ENCODE measurements at regions not wholly inside any gene's neighbourhood (a gene's known extent, or its start where the extent isn't known, plus 50 kb on each side); places are given as distances from the start of the nearest gene placed in this dataset.

DNA sequence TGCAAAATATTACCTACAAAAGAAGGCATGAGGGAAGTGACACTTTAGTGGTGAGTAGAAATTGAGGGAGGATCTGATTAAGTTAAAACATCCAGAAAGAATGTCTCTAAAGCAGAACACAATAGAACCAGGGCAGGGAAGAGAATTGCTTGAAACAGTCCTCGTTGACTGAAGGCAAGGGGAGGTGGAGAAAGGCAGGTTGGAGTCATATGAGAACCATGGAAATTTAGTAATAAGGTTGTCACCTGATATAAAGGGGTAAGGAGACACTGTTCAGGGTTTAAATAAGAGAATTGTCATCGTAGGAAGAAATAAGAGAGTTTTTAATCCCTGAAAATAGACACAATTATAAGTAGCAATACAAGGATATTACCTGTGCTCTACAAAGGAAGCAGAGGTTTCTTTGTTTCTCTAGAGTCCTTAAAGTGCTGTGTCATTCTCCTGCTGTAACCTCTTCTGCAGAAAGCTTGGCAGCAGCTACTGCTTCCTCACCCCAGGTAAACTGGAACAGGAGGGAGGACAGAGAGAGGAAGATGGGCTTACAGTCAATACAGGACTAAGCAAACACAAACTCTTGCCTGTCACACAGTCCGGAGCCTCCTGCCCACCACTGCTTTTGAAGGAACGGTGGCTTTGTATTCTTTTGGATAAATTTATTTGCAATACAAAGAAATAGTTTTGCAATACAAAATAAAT, 258.4 kb downstream of the PPARGC1A start:
- no peak overlapping the region for H3K4me3 ChIP-seq (ENCODE audit: control extremely low read depth in 1 of 5, extremely low read depth in 1 of 5, insufficient read depth in 1 of 5, low read depth in 2 of 5, low read length in 4 of 5)
- CTCF ChIA-PET = no interaction called here
- no peaks in the 10 kb centered on the region for H3K27me3 ChIP-seq (replicated peaks in 1 of 4; ENCODE audit: control extremely low read depth in 1 of 4, control insufficient read depth in 3 of 4, insufficient read depth in 4 of 4, low read length in 3 of 4)
- no peak for DNase-seq
- no peak for ATAC-seq (ENCODE audit: low read depth)
- no peaks in the 10 kb centered on the region for H3K9me3 Mint-ChIP-seq (ENCODE audit: insufficient read depth)
- no peak overlapping the region for H3K27ac ChIP-seq (ENCODE audit: low read length in 2 of 2)
- intact Hi-C loops (cut with micrococcal nuclease) = no loop called here
- H3K27me3 Mint-ChIP-seq = no peaks in the 10 kb centered on the region
- H3K4me3 Mint-ChIP-seq = no peak overlapping the region
- H3K9ac ChIP-seq (ENCODE audit: low read length) = no peak overlapping the region
- H3K4me1 Mint-ChIP-seq = no peaks in the 10 kb centered on the region
- TF ChIP-seq EZH2 (IDR thresholded peaks at IDR 0.05; ENCODE audit: borderline replicate concordance, insufficient read depth, low read depth, low read length, poor library complexity, severe bottlenecking) = no peak
- TF ChIP-seq, protein P1, sequence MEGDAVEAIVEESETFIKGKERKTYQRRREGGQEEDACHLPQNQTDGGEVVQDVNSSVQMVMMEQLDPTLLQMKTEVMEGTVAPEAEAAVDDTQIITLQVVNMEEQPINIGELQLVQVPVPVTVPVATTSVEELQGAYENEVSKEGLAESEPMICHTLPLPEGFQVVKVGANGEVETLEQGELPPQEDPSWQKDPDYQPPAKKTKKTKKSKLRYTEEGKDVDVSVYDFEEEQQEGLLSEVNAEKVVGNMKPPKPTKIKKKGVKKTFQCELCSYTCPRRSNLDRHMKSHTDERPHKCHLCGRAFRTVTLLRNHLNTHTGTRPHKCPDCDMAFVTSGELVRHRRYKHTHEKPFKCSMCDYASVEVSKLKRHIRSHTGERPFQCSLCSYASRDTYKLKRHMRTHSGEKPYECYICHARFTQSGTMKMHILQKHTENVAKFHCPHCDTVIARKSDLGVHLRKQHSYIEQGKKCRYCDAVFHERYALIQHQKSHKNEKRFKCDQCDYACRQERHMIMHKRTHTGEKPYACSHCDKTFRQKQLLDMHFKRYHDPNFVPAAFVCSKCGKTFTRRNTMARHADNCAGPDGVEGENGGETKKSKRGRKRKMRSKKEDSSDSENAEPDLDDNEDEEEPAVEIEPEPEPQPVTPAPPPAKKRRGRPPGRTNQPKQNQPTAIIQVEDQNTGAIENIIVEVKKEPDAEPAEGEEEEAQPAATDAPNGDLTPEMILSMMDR (IDR thresholded peaks at IDR 0.05) = no peak
- POLR2A ChIA-PET = no interaction called here
- no peaks in the 10 kb centered on the region for H4K20me1 ChIP-seq (ENCODE audit: control insufficient read depth, insufficient read depth, low read length, poor library complexity, severe bottlenecking)
- H3K79me2 ChIP-seq (ENCODE audit: control insufficient read depth, insufficient read depth, low read length) = no peaks in the 10 kb centered on the region
- no peak overlapping the region for H3K27ac Mint-ChIP-seq
- no peaks in the 10 kb centered on the region for H3K9me3 ChIP-seq (ENCODE audit: control extremely low read depth in 1 of 3, control insufficient read depth in 2 of 3, insufficient read depth in 1 of 3, low read length in 2 of 3)
- no peaks in the 10 kb centered on the region for H3K4me1 ChIP-seq (ENCODE audit: control insufficient read depth in 2 of 2, insufficient read depth in 2 of 2, low read length in 2 of 2)
- H3K36me3 ChIP-seq (replicated peaks in 1 of 2; ENCODE audit: control extremely low read depth in 1 of 2, control insufficient read depth in 1 of 2, extremely low read depth in 1 of 2, insufficient read depth in 2 of 2, low read length in 1 of 2) = no peaks in the 10 kb centered on the region
- H2AFZ ChIP-seq (ENCODE audit: insufficient read depth, low read depth, low read length, poor library complexity, severe bottlenecking) = no peak overlapping the region
- no peak overlapping the region for H3K4me2 ChIP-seq (replicated peaks; ENCODE audit: low read depth, low read length, poor library complexity, severe bottlenecking)
- WGBS (ENCODE audit: insufficient coverage) = 89% methylated on average over 1 of the region's 4 CpGs

DNA sequence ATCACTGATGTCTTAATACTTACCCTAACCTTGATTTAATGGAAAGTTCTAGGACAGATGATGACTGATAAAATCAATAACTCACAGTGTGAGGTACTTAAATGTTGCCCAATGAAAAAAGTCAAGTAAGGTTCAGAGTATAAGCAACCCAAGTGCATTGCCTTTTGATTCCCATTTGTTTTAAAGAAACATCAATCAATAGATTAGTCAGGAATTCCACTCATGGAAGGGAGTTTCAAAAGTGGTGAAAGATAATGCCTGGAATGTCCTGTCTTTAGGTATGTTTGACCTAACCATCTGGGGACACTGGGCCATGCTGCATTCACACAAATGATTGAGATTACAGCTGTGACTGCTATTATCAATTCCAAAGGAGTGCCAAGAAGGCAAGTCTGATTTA, 259.7 kb downstream of the PPARGC1A start:
- Histone ChIP-seq H2AFZ (ENCODE audit: insufficient read depth, low read depth, low read length, poor library complexity, severe bottlenecking) (no peak overlapping the region), H3K27me3 (replicated peaks in 1 of 4; ENCODE audit: control extremely low read depth in 1 of 4, control insufficient read depth in 3 of 4, insufficient read depth in 4 of 4, low read length in 3 of 4) (no peaks in the 10 kb centered on the region), H3K9me3 (ENCODE audit: control extremely low read depth in 1 of 3, control insufficient read depth in 2 of 3, insufficient read depth in 1 of 3, low read length in 2 of 3) (no peaks in the 10 kb centered on the region), H3K4me1 (ENCODE audit: control insufficient read depth in 2 of 2, insufficient read depth in 2 of 2, low read length in 2 of 2) (no peaks in the 10 kb centered on the region), H3K79me2 (ENCODE audit: control insufficient read depth, insufficient read depth, low read length) (no peaks in the 10 kb centered on the region), H4K20me1 (ENCODE audit: control insufficient read depth, insufficient read depth, low read length, poor library complexity, severe bottlenecking) (no peaks in the 10 kb centered on the region), H3K4me2 (replicated peaks; ENCODE audit: low read depth, low read length, poor library complexity, severe bottlenecking) (no peak overlapping the region), H3K36me3 (replicated peaks in 1 of 2; ENCODE audit: control extremely low read depth in 1 of 2, control insufficient read depth in 1 of 2, extremely low read depth in 1 of 2, insufficient read depth in 2 of 2, low read length in 1 of 2) (no peaks in the 10 kb centered on the region), H3K4me3 (ENCODE audit: control extremely low read depth in 1 of 5, extremely low read depth in 1 of 5, insufficient read depth in 1 of 5, low read depth in 2 of 5, low read length in 4 of 5) (no peak overlapping the region), H3K9ac (ENCODE audit: low read length) (no peak overlapping the region), H3K27ac (ENCODE audit: low read length in 2 of 2) (no peak overlapping the region)
- POLR2A ChIA-PET = no interaction called here
- ATAC-seq (ENCODE audit: low read depth) = no peak
- intact Hi-C loops (cut with micrococcal nuclease) = no loop called here
- Mint-ChIP-seq H3K4me3 (no peak overlapping the region), H3K4me1 (no peaks in the 10 kb centered on the region), H3K27me3 (no peaks in the 10 kb centered on the region), H3K27ac (no peak overlapping the region), H3K9me3 (ENCODE audit: insufficient read depth) (no peaks in the 10 kb centered on the region)
- TF ChIP-seq EZH2 (IDR thresholded peaks at IDR 0.05; ENCODE audit: borderline replicate concordance, insufficient read depth, low read depth, low read length, poor library complexity, severe bottlenecking) = no peak
- TF ChIP-seq, protein P1 (IDR thresholded peaks at IDR 0.05) = no peak
- CTCF ChIA-PET = no interaction called here
- DNase-seq = no peak
